G401 (cell line): ENCODE measurements at regions not wholly inside any gene's neighbourhood (a gene's known extent, or its start where the extent isn't known, plus 50 kb on each side); places are given as distances from the start of the nearest gene placed in this dataset.

Experiments
- DNase-seq: peaks from one replicate; pipeline ENCODE4 v3.0.0-alpha.2; 2015; ENCODE audit warnings: low spot score
- in situ Hi-C: cut with HindIII; loops from 2 replicates; pipeline ENCODE4 v1.10.0; 2016; ENCODE audit warnings: low sequenced_read_pairs, mixed read lengths

DNA sequence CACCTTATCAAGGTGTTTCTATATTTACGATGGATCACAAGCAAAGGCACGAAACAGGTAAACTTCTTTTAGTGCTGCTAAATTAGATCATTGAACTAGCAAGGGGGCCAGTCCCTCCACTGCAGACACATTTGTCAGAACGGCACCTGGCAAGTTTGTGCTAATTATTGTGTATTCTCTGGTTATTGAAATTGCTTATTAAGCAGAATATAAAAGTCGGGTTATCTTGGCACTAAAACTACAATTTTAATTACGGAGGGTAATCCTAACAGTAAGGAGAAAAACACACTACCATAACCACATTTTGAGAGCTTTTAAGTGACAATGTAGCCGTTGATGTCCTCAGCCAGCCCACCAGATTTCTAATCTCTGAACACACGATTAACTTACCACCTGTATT is 118.9 kb upstream of the BTN3A2 start:
- DNase-seq: no peak
- in situ Hi-C loops: no loop called here

DNA sequence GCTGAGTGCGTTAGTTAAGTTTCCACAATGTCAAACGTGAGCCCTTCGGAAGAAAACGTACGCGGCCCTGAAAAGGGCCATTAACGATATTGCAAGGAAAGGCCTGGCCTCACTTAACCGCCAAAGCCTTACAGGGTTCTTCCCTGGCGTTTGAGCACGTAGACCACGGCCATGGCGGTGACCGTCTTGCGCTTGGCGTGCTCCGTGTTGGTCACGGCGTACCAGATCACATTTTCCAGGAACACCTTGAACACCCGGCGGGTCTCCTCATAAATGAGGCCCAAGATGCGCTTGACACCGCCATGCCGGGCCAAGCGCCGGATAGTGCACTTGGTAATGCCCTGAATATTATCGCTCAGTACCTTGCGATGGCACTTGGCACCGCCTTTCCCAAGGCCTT is 118.4 kb upstream of the BTN3A2 start:
- no peak for DNase-seq
- in situ Hi-C loops: no loop called here

DNA sequence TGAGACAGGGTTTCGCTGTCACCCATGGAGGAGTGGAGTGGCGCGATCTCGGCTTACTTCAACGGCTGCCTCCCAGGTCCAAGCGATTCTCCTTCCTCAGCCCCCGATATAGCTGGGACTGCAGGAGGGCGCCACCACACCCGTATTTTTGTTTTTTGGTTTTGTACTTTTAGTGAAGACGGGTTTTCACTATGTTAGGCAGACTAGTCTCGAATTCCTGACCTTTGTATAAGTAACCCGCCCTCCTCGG is 115.4 kb upstream of the BTN3A2 start:
- in situ Hi-C loops: no loop called here
- peak; percentile 76 for DNase-seq

DNA sequence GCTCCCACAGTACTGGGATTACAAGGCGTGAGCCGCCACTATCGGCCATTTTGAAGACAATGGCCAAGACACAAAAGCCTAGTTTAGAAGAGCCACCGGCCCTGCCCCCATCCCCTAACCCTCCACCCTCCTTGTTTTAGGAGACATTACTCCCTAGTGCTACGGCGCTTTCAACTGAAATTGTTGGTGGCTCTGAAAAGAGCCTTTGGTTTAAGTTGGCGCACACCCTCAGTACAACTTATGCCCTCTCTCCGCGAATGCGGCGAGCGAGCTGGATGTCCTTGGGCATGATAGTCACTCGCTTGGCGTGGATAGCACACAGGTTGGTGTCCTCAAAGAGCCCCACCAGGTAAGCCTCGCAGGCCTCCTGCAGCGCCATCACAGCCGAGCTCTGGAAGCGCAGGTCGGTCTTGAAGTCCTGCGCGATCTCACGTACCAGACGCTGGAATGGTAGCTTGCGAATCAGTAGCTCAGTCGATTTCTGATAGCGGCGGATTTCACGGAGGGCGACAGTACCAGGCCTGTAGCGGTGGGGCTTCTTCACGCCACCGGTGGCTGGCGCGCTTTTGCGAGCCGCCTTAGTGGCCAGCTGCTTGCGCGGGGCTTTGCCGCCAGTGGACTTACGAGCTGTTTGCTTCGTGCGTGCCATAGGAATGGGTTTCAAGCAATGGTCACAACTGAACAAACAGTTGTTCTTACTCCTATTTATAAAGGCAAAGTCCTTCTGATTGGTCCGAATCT is 114.9 kb upstream of the BTN3A2 start:
- in situ Hi-C loops: no loop called here
- DNase-seq: peak; percentile 81

DNA sequence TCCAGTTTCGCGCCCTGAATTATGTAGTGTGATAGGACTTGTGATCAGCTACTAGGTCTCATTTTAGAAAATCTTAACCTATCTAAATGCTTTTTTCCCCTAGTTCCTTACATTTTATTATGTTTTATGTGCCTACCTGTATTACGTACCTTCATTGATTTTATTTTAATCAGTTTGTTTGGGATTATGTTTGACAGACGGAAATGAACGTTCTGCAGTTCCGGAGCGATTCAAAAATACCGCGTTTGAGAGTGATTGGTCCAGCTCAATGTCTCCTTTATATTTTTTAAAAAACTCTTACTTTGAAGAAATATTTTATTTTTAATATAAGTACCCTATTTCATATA is 114.3 kb upstream of the BTN3A2 start:
- no peak for DNase-seq
- in situ Hi-C loops: no loop called here

DNA sequence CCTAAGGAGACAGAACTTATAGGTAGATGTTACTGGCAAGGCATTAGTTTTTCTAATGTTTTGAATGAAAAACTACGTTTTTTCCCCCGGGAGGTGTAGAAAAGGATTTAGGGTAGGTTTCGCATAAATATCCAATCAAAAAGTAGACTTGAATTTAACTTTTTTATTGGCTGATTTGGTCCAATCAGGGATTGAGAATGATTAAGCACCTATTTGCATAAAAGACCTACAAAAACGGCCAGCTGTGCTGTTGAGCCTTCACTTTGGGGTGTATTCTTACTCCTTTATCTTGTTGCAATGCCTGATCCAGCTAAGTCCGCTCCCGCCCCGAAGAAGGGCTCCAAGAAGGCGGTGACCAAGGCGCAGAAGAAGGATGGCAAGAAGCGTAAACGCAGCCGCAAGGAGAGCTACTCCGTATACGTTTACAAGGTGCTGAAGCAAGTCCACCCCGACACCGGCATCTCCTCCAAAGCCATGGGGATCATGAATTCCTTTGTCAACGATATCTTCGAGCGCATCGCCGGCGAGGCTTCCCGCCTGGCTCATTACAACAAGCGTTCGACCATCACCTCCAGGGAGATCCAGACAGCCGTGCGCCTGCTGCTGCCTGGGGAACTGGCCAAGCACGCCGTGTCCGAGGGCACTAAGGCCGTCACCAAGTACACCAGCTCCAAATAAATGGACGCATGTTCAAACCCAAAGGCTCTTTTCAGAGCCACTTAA is 113.5 kb upstream of the BTN3A2 start:
- peak; percentile 81 for DNase-seq
- in situ Hi-C loops: no loop called here

DNA sequence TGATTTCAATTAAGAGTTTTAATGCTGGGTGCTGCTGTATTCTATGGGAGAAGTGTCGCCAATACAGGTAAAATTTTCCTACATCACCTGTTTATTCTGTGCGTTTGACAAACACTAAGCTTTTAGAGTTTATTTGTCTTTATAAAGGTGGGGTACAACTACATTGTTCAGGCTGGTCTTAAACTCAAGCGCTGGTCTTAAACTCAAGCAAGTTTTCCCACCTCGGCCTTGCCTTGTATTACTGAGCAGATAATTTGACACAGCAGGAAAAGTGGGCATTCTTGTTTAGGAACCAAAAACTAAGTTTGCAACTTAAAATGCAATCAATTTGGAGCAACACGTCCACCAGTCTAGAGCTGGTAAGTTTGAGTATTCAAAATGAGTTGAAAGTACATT is 112.9 kb upstream of the BTN3A2 start:
- in situ Hi-C loops: no loop called here

DNA sequence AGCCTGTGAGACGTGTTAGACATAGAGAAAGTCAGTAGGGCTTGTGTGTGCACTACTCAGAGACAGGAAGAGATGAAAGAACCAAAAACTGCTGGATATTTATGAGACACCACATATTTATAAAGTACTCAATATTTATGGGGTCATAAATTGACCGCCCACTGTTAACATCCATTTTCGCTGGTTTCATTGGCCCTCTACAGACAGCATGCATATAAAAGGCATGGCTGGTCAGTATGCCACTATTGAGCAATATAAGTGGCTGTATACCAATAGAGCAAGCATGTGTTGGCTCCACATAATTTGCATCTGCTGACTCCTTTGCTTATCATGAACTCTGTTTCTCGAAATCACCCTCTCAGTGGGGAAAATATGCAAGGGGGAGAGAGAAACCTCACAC is 110.3 kb upstream of the BTN3A2 start:
- in situ Hi-C loops: no loop called here

More for the DNA sequence above, 112.9 kb upstream of the BTN3A2 start:
- DNase-seq: no peak

DNA sequence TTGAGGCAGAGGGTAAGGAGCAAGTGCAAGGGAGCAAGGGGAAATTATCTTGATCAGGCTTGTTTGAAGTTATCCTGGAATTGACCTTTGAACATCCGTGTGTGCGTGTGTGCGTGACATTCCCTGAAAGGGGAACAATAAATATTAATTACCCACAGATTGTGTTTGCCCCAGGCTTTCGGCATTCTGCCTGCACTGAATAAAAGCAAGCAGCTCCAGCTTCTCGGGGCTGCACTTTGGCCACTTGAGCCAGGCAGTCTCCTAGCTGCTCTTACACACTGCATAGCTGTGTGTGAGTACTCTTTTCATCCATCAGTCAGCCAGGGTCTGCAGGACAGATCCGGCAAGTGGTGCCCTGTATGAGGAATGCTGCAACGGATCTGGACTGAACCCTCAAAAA is 107.7 kb upstream of the BTN3A2 start:
- in situ Hi-C loops: no loop called here

More for the DNA sequence above, 110.3 kb upstream of the BTN3A2 start:
- no peak for DNase-seq

DNA sequence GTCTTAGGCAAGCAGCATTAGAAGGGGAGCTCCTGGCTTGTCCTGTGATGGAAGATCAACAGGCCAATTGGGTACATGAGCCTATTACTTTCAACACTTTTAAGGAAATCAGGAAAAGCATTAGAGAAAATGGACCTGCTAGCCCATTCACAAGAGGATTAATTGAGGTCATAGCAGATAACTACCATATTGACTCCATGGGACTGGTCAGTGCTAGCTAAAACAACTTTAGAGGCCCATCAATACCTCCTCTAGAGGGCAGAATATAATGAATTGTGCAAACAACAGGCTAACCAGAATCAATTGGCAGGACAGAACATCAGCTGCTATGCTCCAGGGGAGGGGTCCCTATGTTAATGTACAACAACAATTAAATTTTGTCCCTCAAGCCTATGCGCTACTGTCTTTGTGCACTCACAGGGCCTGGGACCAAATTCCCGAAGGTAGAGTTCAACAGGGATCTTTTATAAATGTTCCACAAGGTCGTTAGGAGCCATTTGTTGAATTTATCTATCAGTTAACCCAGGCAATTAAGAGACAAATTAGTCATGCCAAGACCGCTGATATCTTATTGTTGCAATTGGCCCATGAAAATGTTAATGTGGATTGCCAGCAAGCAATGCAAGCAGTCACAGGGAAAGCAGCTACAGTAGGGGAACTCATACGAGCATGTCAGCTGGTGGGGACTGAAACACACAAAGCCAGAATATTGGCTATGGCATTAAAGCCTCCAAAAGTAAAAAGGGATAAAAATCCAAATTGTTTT is 106.6 kb upstream of the BTN3A2 start:
- in situ Hi-C loops: no loop called here
- DNase-seq: no peak

More for the DNA sequence above, 107.7 kb upstream of the BTN3A2 start:
- no peak for DNase-seq

DNA sequence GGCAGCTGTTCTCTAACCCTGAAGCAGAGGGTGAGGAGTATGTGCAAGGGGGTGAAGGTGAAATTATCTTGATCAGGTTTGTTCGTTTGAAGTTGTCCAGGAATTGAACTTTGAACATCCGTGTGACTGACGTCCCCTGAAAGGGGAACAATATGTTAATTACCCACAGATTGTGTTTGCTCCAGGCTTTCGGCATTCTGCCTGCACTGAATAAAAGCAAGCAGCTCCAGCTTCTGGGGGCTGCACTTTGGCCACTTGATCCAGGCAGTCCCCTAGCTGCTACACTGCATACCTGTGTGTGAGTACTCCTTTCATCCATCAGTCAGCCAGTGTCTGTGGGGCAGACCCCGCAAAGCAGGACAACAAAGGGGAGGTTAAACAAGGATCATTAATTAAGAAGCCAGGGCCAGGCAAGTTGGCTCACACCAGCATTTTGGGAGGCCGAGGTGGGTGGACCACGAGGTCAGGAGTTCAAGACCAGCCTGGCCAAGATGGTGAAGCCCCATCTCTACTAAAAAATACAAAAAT is 104.8 kb upstream of the BTN3A2 start:
- DNase-seq: no peak
- in situ Hi-C loops: no loop called here

DNA sequence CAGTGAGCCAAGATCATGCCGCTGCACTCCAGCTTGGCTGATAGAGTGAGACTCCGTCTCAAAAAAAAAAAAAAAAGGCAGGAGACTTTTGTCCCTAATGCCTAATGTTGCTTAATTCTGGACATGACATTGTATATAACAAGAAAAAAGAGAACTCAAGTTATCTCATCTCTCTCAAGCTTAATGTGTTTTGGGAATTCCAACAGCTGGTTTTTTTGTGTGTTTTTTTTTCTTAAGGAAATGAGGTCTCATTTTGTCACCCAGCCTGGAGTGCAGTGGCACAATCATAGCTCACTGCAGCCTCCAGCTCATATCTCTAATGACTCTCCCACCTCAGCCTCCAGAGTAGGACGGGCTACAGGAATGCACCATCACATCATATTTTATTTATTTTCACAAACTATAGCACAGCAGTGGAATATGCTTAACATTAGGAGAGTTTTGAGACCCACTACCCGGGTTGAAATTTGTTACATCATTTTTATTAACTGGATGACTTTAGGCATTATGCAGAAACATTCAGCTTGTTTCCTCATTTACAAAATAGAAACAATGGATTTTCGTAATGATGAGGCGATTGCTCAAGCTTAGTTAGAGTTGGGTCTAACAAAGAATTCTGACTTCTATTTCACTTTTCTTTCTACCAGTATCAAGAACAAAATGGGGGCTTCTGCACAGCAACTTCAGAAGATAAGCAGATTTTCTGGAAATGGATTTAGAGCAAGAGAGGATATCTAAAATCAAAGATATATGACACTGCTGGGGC is 104.1 kb upstream of the BTN3A2 start:
- in situ Hi-C loops: no loop called here
- DNase-seq: no peak

DNA sequence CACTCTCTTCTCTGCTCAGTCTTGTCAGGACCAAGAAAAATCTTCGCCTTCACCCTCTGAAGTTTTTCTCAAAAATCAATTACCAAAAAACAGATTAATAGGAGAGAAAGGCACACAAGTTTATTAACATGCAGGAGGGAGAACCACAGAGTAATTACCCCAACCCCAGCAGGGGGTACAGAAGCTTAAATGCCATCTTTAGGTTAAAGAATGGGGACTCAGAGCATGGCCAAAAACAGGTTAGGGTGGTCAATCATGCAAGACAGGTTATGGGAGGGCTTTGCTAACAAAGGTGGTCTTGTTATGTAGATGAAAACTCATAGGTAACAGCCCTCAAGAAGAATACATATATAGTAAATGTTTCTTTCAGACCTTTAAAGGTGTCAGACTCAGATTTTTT is 100.5 kb upstream of the BTN3A2 start:
- in situ Hi-C loops: no loop called here
- no peak for DNase-seq

DNA sequence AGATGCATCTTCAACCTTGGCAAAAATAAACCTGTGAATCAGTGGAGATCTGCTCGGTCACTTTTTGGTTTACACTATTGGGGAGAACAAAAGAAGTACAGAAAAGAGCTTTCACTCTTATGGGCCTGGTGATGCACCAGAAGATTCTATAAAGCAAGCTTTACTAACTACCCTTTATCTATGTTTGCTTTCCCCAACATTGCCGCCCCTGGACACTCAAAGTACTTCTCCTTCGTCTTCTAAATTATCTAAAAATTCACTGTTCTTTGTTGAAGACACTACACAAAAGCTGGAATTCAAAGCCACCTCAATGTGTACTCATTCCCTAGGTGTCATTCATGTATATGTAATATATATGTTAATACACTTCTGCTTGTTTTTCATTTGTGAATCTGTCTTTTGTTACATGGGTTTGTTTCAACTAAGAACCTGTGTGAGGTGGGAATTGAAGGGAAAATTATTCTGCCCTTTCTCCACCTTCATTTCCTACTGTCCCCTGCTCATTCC is 97.9 kb upstream of the BTN3A2 start:
- no peak for DNase-seq
- in situ Hi-C loops: no loop called here

DNA sequence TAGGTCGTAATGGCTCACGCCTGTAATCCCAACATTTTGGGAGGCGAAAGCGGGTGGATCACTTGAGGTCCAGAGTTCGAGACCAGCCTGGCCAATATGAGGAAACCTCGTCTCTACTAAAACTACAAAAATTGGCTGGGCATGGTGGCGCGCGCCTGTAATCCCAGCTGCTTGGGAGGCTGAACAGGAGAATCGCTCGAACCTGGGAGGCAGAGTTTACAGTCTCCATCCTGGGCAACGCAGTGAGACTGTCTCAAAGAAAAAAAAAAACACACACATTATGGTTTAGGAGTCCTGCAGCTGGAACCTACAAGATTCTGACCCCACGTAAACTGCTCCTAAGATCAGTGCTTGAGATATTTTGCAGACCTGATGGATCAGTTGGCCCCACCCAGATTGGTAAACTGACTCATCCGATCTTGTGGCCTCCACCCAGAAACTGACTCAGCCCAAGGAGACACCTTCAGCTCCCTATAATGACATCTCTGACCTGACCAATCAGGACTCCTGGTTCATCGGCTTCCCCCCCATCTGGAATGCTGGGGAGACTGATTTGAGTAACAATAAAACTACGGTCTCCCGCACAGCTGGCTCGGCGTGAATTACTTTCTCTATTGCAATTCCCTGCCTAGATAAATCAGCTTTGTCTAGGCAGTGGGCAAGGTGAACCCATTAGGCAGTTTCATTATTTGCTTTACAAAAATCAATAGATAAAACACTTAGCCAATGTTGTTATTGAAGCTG is 96.2 kb upstream of the BTN3A2 start:
- DNase-seq: no peak
- in situ Hi-C loops: no loop called here

DNA sequence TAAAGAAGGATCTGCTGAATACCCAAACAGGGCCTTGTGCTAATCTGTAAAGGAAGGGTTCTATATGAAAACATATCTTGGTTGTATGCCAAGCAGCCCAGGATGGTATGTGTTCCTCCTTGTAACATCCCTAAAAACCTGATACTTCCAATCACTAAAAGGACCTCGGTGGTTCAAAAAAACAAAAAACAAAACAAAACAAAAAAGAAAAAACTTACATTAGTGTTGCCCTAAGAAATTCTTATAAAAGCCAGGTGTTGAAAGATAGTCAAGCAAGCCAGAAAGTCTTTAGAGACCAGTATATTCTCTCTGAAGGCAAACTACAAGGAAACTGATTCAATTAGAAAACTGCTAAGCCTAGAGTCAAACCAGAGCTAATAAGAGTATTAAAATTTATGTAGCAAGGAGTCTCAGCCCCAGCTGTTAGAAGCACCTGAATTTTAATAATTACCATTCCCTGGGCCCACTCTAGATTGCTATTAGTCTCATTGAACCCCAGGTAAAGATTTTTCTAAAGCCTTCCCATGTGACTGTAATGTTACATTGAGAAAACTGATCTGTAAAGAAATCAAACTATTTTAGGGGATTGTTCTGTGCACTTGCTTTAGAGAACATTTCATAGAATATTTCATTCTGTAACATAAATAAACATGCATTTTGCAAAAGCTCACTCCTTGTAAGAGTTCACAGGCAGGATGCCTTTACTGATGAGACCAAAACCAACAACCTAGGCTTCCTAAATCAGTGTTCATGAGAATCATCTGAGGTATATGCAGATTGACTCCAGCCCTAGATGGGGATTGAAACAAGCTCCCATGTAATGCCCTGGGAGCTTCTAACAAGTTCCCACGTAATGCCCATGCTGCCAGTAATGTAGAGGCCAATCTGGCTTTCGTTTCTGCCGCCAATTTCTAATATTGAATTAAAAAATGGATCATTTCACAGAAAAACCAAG is 95.2 kb upstream of the BTN3A2 start:
- in situ Hi-C loops: no loop called here
- peak; percentile 18 for DNase-seq

DNA sequence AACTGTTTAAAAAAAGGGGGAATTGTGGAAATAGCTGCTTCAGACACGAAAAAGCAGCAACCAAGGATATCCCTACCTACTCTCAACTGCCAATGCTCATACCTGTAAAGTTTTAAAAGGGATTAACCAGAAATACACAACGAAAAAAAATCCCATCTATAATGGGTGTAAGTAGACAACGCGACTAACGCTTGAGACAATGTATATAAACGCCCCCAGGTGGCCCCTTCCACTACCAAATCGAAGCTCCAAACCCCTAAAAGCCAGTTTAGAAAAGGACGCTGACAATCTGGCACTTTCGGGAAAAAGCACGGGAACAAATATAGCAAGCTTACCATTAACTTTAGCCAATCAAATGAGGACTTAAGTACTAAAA is 94.5 kb upstream of the BTN3A2 start:
- in situ Hi-C loops: no loop called here
- DNase-seq: peak; percentile 11
